ENCODE measurements at regions not wholly inside any gene's neighbourhood (a gene's known extent, or its start where the extent isn't known, plus 50 kb on each side); places are given as distances from the start of the nearest gene placed in this dataset.

DNA sequence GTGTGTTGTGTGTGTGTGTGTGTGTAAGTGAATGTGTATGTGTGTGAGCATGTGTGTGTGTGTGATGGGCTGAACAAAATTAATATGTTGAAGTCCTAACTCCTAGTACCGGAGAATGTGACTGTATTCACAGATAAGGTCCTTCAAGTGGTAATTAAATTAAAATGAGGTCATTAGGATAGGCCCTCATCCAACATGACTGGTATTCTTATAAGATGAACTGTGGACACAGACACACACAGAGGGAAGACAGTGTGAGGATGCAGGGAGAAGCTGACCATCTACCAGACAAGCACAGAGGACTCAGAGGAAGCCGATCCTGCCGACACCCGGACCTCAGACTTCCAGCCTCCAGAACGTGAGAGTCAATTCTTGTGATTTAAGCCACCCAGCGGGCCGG is 91.2 kb upstream of the PGBD5 start:
- H3K27ac Mint-ChIP-seq (ENCODE audit: unreplicated experiment): no peak overlapping the region
- TF ChIP-seq, protein P1, sequence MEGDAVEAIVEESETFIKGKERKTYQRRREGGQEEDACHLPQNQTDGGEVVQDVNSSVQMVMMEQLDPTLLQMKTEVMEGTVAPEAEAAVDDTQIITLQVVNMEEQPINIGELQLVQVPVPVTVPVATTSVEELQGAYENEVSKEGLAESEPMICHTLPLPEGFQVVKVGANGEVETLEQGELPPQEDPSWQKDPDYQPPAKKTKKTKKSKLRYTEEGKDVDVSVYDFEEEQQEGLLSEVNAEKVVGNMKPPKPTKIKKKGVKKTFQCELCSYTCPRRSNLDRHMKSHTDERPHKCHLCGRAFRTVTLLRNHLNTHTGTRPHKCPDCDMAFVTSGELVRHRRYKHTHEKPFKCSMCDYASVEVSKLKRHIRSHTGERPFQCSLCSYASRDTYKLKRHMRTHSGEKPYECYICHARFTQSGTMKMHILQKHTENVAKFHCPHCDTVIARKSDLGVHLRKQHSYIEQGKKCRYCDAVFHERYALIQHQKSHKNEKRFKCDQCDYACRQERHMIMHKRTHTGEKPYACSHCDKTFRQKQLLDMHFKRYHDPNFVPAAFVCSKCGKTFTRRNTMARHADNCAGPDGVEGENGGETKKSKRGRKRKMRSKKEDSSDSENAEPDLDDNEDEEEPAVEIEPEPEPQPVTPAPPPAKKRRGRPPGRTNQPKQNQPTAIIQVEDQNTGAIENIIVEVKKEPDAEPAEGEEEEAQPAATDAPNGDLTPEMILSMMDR (IDR thresholded peaks at IDR 0.05; ENCODE audit: unreplicated experiment): no peak
- no peaks in the 10 kb centered on the region for H3K27me3 Mint-ChIP-seq (ENCODE audit: unreplicated experiment)
- H3K9me3 Mint-ChIP-seq (ENCODE audit: low read depth, unreplicated experiment): no peaks in the 10 kb centered on the region
- no TSS peak for BruUV-seq (replicated peaks)
- CTCF ChIA-PET: interaction anchor here (0.5 to 0.7 kb wide), 3 partner anchors 11 to 131 kb away, joined by 3 read pairs; no protein-coding TSS in a partner anchor
- no peak for DNase-seq
- no peaks in the 10 kb centered on the region for H3K36me3 Mint-ChIP-seq (ENCODE audit: insufficient read depth, unreplicated experiment)
- no peak overlapping the region for H3K4me3 Mint-ChIP-seq (ENCODE audit: low read depth, unreplicated experiment)
- peaks cover 18% of the 10 kb centered on the region for H3K4me1 Mint-ChIP-seq (ENCODE audit: low read depth, unreplicated experiment)
- intact Hi-C loops (cut with micrococcal nuclease; ENCODE audit: unreplicated experiment): loop anchor here (5.0 kb wide), 1 partner anchor 50 kb away; no protein-coding TSS in a partner anchor

DNA sequence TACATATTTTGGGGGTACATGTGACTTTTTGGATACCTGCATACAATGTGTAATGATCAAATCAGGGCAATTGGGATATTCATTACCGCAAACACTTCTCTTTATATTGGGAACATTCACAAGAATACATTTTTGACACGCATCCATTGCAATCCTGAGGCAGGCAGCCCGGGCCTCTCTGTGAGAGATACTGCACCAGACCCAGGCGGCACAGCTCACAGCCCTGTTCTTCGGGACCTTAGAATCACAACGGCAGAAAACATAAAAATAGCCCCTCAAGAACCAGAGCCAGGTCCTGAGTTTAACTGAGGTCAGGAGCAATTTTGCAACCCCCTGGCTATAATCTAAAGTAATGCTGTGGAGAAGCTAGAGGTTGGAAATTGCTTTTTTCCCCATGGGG is 90.8 kb upstream of the PGBD5 start:
- BruUV-seq (replicated peaks): no TSS peak
- intact Hi-C loops (cut with micrococcal nuclease; ENCODE audit: unreplicated experiment): loop anchor here (5.0 kb wide), 1 partner anchor 50 kb away; no protein-coding TSS in a partner anchor
- H3K4me3 Mint-ChIP-seq (ENCODE audit: low read depth, unreplicated experiment): no peak overlapping the region
- TF ChIP-seq, protein P1 (IDR thresholded peaks at IDR 0.05; ENCODE audit: unreplicated experiment): no peak
- CTCF ChIA-PET: no interaction called here
- peaks cover 18% of the 10 kb centered on the region for H3K4me1 Mint-ChIP-seq (ENCODE audit: low read depth, unreplicated experiment)
- no peaks in the 10 kb centered on the region for H3K27me3 Mint-ChIP-seq (ENCODE audit: unreplicated experiment)
- no peak for DNase-seq
- no peaks in the 10 kb centered on the region for H3K9me3 Mint-ChIP-seq (ENCODE audit: low read depth, unreplicated experiment)
- no peak overlapping the region for H3K27ac Mint-ChIP-seq (ENCODE audit: unreplicated experiment)
- H3K36me3 Mint-ChIP-seq (ENCODE audit: insufficient read depth, unreplicated experiment): no peaks in the 10 kb centered on the region

DNA sequence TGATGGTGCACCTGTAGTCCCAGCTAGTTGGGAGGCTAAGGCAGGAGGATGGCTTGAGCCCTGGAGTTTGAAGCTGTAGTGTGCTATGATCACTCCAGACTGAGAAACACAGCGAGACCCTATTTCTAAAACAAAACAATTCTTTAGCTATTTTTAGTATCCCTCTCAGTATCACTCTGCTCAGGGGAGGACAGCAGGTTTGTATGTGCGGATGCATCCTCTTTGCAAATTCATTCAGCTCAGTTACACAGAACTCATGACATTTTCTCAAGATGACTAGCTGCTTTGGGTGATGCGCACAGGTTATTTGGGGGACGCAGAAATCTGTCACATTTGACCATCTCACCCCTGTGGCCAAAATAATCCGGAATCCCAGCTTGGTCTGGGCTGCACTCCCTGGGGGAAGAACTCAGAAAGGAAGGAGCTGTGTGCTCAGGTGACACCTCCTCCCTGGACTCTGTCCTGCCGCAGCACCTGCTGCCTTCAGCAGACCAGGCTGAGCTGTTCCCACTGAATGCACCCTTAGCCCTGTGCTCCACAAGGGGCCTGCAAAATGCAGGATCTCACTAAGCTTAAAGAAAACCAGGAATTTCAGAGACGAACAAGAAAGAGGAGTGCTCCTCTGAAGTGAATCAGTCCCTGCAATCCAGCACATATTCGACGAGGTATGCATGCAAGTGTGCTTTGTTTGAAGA is 89.5 kb upstream of the PGBD5 start:
- Mint-ChIP-seq H3K27me3 (ENCODE audit: unreplicated experiment) (no peaks in the 10 kb centered on the region), H3K4me1 (ENCODE audit: low read depth, unreplicated experiment) (peaks cover 20% of the 10 kb centered on the region), H3K36me3 (ENCODE audit: insufficient read depth, unreplicated experiment) (no peaks in the 10 kb centered on the region), H3K9me3 (ENCODE audit: low read depth, unreplicated experiment) (no peaks in the 10 kb centered on the region), H3K27ac (ENCODE audit: unreplicated experiment) (no peak overlapping the region), H3K4me3 (ENCODE audit: low read depth, unreplicated experiment) (no peak overlapping the region)
- DNase-seq: no peak
- no TSS peak for BruUV-seq (replicated peaks)
- TF ChIP-seq, protein P1 (IDR thresholded peaks at IDR 0.05; ENCODE audit: unreplicated experiment): no peak
- intact Hi-C loops (cut with micrococcal nuclease; ENCODE audit: unreplicated experiment): loop anchor here (5.0 kb wide), 1 partner anchor 52 kb away; no protein-coding TSS in a partner anchor
- CTCF ChIA-PET: no interaction called here

DNA sequence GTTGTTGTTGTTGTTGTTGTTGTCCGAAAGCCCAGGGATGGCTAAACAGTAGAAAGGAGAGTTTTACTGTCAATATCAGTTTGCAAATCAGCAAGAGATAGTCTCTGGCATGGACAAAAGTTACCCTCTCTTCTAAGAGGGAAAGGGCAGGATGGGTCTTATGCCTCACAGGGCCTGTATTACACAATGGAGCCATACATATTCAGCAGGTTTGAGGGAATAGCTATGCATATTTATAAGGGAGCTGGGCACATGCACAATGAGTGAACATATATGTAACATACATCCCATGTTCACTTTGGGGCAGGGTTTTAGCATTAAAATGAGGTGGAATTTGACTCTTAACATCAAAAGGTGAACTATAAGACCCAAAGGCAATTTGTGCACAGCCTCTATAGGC is 84.4 kb upstream of the PGBD5 start:
- H3K4me1 Mint-ChIP-seq (ENCODE audit: low read depth, unreplicated experiment): peaks cover 34% of the 10 kb centered on the region
- H3K27ac Mint-ChIP-seq (ENCODE audit: unreplicated experiment): no peak overlapping the region
- no peak overlapping the region for H3K4me3 Mint-ChIP-seq (ENCODE audit: low read depth, unreplicated experiment)
- peaks cover 3% of the 10 kb centered on the region for H3K9me3 Mint-ChIP-seq (ENCODE audit: low read depth, unreplicated experiment)
- intact Hi-C loops (cut with micrococcal nuclease; ENCODE audit: unreplicated experiment): no loop called here
- H3K36me3 Mint-ChIP-seq (ENCODE audit: insufficient read depth, unreplicated experiment): peaks cover 4% of the 10 kb centered on the region
- no TSS peak for BruUV-seq (replicated peaks)
- no peak for DNase-seq
- TF ChIP-seq, protein P1 (IDR thresholded peaks at IDR 0.05; ENCODE audit: unreplicated experiment): no peak
- CTCF ChIA-PET: interaction anchor here (0.6 to 1.1 kb wide), 2 partner anchors 50 to 162 kb away, joined by 4 read pairs; no protein-coding TSS in a partner anchor
- H3K27me3 Mint-ChIP-seq (ENCODE audit: unreplicated experiment): no peaks in the 10 kb centered on the region

Measured in Calu3 (cell line).